D341Med (cell line): ENCODE measurements at regions not wholly inside any gene's neighbourhood (a gene's known extent, or its start where the extent isn't known, plus 50 kb on each side); places are given as distances from the start of the nearest gene placed in this dataset.

ENCODE experiments used
- DNase-seq: peaks from one replicate; pipeline ENCODE4 v3.0.0; 2012; ENCODE audit warnings: low spot score

DNA sequence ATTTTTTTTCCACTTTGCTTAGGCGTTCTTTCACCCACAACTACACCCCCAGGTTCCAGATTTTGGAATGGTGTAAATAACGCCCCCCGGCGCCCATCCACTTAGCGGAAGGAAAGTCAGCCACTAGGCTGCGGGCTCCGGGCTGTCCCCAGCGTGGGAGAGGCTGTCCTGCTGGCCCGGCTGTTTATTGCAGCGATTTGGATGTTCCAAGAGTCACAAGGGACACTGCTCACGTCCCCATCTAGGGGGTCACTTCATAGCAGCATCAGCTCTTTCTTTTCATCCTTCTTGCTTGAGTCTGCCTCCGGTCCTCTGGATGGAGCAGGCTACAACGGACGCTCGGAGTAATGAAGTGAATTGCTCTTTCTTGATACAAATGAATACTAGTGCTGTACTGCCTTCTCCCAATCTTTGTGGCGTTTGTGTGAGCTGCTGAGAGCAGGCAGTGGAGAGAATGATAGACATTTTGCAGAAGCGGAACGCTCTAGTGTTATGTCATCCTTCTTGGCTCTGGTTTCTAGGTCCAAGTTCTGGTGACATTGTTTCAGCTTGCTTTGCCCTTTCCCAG is 50.7 kb upstream of the PAIP2B start:
- DNase-seq: peak; percentile 80

DNA sequence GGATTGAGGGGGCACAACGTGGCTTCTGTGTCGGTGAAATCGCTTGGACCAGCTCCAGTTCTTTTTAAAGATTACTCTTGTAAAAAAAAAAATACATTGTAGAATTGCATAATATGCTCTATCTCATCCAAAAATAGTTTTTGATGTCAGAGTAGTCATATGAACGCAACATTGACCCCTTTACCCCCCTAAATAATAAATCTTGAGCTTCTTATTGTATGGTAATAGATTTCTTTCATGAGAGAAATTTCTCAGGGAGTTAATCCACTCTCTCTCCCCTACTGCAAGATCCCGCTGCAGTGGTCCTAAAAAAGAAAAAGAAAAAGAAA is 50.2 kb upstream of the PAIP2B start:
- DNase-seq: no peak

DNA sequence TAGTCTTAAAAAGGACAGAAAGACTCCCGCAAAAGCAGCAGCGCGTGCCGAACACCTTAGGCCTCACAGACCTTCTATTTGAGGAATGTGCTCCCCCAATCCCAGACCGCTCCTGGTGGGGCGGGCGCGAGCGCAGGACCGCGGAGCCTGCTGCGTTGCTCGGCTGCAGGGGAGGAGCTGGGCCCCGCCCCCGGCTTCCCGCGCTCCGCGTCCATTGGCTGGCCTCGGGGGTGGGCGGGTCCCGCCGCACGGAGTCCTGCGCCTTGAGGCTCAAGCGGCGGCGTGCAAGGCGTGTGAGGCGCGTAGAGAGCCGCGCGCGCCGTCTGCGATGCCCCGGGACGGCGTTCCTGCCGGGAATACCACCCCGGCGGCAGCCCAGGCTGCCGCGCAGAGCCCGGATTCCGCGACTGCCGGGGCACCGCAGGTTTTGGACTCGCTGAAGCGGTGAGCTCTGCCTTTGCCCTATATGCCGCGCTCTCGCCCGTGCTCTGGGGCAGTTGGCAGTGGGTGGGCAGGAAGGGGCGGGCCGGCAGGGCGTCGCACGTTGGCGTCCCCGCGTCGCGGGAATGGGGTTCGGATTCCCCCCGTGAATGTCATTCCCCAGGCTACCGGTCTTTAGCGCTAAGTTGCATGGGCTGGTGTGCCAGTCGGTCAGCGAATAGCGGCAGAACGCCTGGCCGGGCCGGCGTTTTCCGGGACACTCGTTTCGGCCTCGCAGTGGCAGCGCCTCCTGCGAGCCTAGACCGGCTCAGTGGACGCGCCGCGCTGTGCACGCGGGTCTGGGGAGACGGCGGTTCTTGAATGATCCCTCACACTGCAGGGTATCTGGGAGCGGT is 49.6 kb upstream of the PAIP2B start:
- peak; percentile 96 for DNase-seq
